NOMO-1 treated with DMSO at 0.1 percent for 48 hours (cell line): ENCODE measurements at regions not wholly inside any gene's neighbourhood (a gene's known extent, or its start where the extent isn't known, plus 50 kb on each side); places are given as distances from the start of the nearest gene placed in this dataset.
"Not testable (repeated sequence)": the region's sequence is repeated elsewhere in the genome, so short reads cannot be mapped to it uniquely, and the experiment has no call there.

Experiments used
- DNase-seq: peaks from one replicate; lab custom pipeline; 2025; ENCODE audit not compliant: unreplicated experiment; lab: John Stamatoyannopoulos, UW

GRCh38 chr5:106488407-106488806 lies 1182.3 kb downstream of the EFNA5 start:
- DNase-seq: no peak

- no peak for DNase-seq
These were observed 1189.4 kb downstream of the EFNA5 start for GRCh38 chr5:106481374-106481773.

DNA sequence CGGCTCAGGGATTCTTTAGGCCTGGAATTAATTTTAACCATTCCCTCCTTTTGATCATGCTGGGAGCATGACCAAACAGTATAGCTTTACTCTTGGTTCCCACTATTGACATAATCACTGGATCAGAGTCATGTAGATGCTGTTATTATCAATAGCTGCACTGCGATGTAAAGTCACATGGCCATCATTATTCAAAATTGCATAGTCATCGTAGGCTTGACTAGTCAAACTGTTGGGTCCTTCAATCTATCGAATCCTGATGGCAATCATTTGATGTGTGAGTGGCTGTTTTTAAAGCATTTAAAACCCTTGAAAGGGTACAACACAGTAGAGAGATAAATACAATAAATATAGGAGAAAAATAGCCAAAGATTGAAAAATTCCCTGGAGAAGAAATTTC lies 1194.1 kb downstream of the EFNA5 start:
- no peak for DNase-seq

DNA sequence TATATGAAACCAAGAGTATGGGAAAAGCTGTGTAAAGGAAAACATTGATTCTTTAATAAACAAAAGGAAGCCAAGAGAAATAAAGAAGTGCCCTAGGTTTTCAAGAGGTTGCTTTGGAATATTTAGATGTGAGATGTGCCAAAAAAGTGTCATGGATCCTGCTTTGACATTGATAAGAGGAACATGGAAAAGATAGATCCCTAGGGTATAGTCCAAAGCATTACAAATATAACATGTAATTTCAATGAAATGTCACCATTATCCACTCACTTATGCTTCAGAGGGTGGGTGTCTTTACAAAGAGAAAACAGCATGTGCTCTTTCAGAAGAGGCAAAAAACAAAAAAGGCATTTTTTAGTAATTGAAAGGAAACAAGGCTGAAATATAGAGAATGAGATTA lies 1196.7 kb downstream of the EFNA5 start:
- DNase-seq: no peak

DNA sequence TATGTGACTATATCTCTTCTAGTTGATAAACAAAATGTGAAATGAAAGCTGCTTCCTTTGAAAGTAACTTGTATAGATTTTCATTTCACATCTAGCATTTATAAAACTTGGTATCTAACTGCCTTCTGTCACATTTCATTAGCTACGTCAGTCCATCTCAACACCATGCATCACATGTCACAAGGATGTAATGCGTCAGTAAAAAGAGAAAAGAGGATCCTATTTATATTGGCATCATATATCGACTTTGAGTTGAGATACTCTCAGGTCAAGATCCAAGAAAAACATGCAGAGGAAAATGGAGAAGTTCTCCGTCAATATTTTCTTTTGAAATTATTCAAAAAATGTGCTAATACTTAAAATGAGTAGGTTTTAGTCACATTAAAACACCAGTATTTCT lies 1211.2 kb downstream of the EFNA5 start:
- DNase-seq: no peak

- no peak for DNase-seq
These were observed 1215.9 kb downstream of the EFNA5 start for GRCh38 chr5:106454651-106455415.

- no peak for DNase-seq
These were observed 1216.7 kb downstream of the EFNA5 start for GRCh38 chr5:106454050-106454449.

GRCh38 chr5:106451998-106452397 lies 1218.7 kb downstream of the EFNA5 start:
- DNase-seq: no peak

- DNase-seq: no peak
These were observed 1227.0 kb downstream of the EFNA5 start for GRCh38 chr5:106443746-106444145.

DNA sequence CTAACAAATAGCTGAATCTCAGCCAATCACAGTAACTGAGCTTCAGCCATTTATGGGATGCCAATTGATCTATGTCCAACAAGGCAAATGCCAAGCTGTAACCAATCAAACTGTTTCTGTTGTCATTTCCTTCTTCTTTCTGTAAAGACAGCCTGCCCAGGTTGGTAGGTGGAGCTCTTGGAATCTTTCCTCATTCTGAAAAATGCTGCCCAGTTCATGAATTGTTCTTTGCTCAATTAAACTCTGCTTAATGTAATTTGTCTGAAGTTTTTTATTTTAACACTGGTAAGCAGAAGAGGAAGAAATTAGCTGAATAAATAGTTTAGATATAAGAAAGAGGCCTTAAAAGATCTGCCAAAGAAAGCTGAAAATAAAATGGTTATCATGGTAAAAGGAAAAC lies 1235.6 kb downstream of the EFNA5 start:
- no peak for DNase-seq

GRCh38 chr5:106430733-106431132 lies 1240.0 kb downstream of the EFNA5 start:
- not testable (repeated sequence) for DNase-seq

- DNase-seq: no peak
These were observed 1247.4 kb downstream of the EFNA5 start for GRCh38 chr5:106423109-106423897.

- DNase-seq: no peak
These were observed 1250.6 kb downstream of the EFNA5 start for GRCh38 chr5:106420102-106420501.

GRCh38 chr5:106418196-106418595 lies 1252.5 kb downstream of the EFNA5 start:
- no peak for DNase-seq

DNA sequence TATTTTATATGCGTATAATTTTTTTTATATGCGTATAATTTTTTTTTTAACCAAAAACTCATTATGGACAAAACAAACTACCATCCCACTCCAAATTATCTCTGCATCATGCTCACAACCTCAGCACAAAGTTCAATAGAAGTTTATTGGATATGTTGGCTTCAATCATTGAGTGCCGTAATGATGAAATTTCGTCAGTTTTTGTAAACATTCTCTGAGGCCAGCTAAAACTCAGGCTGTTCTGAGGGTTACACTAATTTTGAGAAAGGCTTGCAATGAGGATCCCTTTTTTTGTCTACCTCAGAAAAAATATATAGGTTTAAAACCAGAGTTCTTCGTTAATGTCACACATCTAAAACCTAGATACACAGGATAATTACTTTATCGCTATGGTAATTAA lies 1253.2 kb downstream of the EFNA5 start:
- no peak for DNase-seq

GRCh38 chr5:106417163-106417562 lies 1253.6 kb downstream of the EFNA5 start:
- DNase-seq: no peak

DNA sequence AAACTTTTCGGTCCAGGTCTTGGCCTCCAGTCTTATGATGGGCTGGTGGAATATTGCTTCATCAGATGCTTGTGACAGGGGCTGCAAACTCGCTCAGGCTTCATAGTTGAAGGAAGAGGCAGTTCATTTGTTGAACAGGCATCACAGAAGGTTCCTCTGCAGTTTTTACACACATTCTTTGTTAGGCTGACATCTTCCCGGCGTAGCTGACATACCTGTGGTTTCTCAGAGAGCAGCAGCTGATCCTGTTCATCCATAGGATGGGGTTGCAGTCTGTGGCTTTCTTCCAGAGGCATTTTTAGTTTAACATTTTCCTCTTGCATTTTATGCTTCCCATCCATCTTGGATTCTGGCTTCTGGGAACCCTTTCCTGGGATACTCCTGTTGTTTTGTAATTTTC lies 1255.2 kb downstream of the EFNA5 start:
- no peak for DNase-seq

DNA sequence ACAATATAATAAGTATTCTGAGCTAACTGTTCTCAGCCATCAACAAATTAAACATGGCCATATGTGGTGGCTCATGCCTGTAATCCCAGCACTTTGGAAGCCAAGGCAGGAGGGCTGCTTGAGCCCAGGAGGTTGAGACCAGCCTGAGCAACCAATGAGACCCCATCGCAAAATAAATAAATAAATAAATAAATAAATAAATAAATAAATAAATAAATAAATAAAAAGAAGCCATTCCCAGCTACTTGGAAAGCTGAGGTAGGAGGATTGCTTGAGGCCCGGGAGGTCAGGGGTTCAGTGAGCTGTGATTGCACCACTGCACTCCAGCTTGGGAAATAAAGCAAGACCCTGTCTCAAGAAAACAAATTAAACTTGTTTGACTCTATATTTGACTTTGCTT lies 1256.4 kb downstream of the EFNA5 start:
- DNase-seq: no peak

- no peak for DNase-seq
These were observed 1258.1 kb downstream of the EFNA5 start for GRCh38 chr5:106412606-106413005.

DNA sequence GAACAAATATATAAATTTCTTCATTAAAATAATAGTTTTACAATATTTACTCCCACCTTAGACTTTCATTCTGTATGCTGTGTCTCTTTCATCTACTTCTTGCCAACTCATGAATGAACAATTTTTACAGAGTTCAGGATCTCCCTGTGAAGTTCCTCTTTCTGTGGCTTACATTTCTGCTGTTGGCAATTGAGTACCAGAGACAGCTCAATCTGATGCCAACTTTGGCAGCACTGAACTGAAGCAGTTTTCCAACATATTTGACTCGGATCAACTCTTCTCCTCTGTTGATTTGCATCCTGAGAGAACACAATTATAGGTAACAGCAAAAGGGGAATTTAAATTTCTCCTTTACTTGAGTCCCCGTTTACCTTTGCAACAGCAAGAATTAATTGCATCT lies 1262.2 kb downstream of the EFNA5 start:
- DNase-seq: no peak

DNA sequence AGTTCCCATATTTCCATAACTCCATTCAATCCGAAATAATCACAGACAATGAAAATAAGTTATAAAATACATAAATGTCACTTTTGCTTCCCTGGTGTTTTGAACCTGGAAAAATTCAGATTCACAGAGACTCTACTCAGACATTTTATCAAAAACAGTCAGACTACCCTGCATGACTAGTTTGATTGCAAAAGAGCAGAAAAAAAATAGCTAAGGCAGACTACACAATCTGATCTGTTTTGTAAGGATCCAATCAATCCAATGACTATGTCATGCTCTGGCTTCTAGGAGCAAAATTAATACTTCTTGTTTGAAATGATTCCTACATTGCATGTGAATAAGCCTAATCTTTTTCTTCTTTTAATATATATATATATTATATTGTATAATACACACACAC lies 1262.6 kb downstream of the EFNA5 start:
- DNase-seq: no peak

DNA sequence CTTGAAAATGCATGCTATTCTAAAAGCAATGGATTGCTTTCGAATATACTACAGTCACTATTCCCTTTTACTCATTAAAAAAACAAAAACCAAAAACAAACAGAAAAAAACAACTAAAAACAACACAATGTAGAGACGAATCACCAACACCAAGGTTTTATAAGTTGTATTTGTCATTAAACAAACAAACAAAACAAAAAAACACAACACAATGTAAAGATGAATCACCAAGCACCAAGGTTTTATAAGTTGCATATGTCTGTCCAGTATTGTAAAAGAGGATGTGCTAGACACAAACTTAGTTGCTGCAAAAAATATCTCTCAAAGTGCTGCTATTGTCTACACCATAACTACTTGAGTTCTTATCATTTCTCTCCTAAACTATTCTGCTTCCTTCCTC lies 1269.2 kb downstream of the EFNA5 start:
- DNase-seq: no peak

- DNase-seq: no peak
These were observed 1271.3 kb downstream of the EFNA5 start for GRCh38 chr5:106399391-106399790.
